Neural cell (in vitro differentiated cells): ENCODE measurements at regions not wholly inside any gene's neighbourhood (a gene's known extent, or its start where the extent isn't known, plus 50 kb on each side); places are given as distances from the start of the nearest gene placed in this dataset.

ENCODE experiments used
- H2AFZ ChIP-seq: fragments of 200-600, 300-800 bp; sonication (generic), shearing (Covaris generic); 2 replicates; pipeline ENCODE4 v1.6.0; 2014; ENCODE audit warnings: low read depth, mild to moderate bottlenecking, antibody characterized with exemption, low read length, moderate library complexity
- H3F3A ChIP-seq: fragments of 200-600 bp; shearing (Covaris generic); 2 replicates; pipeline ENCODE4 v1.6.1; 2016; ENCODE audit warnings: mild to moderate bottlenecking, moderate library complexity, mixed read lengths, antibody characterized with exemption, low read length; ENCODE audit not compliant: insufficient read depth, poor library complexity, severe bottlenecking
- H3K27ac ChIP-seq: fragments of 200-600, 300-800 bp; sonication (generic), shearing (Covaris generic); 2 replicates; pipeline ENCODE4 v1.5.1; 2014; ENCODE audit warnings: mild to moderate bottlenecking, low read length, moderate library complexity
- H3K27me3 ChIP-seq: fragments of 300-800, 200-600 bp; sonication (generic), shearing (Covaris generic); 2 replicates; pipeline ENCODE4 v1.6.0; 2014; ENCODE audit warnings: mild to moderate bottlenecking, low read depth, low read length, moderate library complexity; ENCODE audit not compliant: insufficient read depth
- H3K36me3 ChIP-seq: fragments of 300-800, 200-600 bp; sonication (generic), shearing (Covaris generic); 2 replicates; pipeline ENCODE4 v1.5.1; 2014; ENCODE audit warnings: mild to moderate bottlenecking, antibody characterized with exemption, low read length, moderate library complexity; ENCODE audit not compliant: insufficient read depth
- H3K4me2 ChIP-seq: fragments of 300-800, 200-600 bp; sonication (generic), shearing (Covaris generic); 2 replicates; pipeline ENCODE4 v1.6.0; 2014; ENCODE audit warnings: mild to moderate bottlenecking, low read length
- H3K4me3 ChIP-seq: fragments of 300-800, 200-600 bp; sonication (generic), shearing (Covaris generic); 2 replicates; pipeline ENCODE4 v1.5.1; 2014; ENCODE audit warnings: mild to moderate bottlenecking, low read length, moderate library complexity
- H3K79me2 ChIP-seq: fragments of 200-600 bp; shearing (Covaris generic); replicated peaks from 2 replicates; pipeline ENCODE4 v1.6.0; 2014; ENCODE audit warnings: mild to moderate bottlenecking, low read length, moderate library complexity; ENCODE audit not compliant: insufficient read depth
- H3K9ac ChIP-seq: fragments of 300-800, 200-600 bp; sonication (generic), shearing (Covaris generic); 2 replicates; pipeline ENCODE4 v1.6.1; 2016; ENCODE audit warnings: mild to moderate bottlenecking, low read length, mixed read lengths
- H3K9me2 ChIP-seq: fragments of 200-600 bp; shearing (Covaris generic); 2 replicates; pipeline ENCODE4 v1.6.1; 2016; ENCODE audit warnings: mild to moderate bottlenecking, low read length, mixed read lengths; ENCODE audit not compliant: insufficient read depth
- H3K9me3 ChIP-seq: fragments of 200-600, 300-800 bp; sonication (generic), shearing (Covaris generic); 2 replicates; pipeline ENCODE4 v1.6.1; 2016; ENCODE audit warnings: mild to moderate bottlenecking, mixed run types, low read length, moderate library complexity, mixed read lengths
- H4K20me1 ChIP-seq: fragments of 200-600 bp; shearing (Covaris generic); 2 replicates; pipeline ENCODE4 v1.6.1; 2016; ENCODE audit warnings: mild to moderate bottlenecking, mixed run types; ENCODE audit not compliant: insufficient read depth
- CTCF ChIP-seq: fragments of 450-650 bp; IDR thresholded peaks from 2 replicates; pipeline ENCODE4 v1.5.1; 2014; ENCODE audit warnings: antibody characterized with exemption, mild to moderate bottlenecking, moderate library complexity; ENCODE audit not compliant: poor library complexity, severe bottlenecking
- EP300 ChIP-seq: fragments of 450-650 bp; conservative IDR thresholded peaks from 2 replicates; pipeline ENCODE4 v1.6.1; 2014; ENCODE audit warnings: antibody characterized with exemption, mild to moderate bottlenecking, moderate library complexity; ENCODE audit not compliant: poor library complexity, severe bottlenecking
- EZH2 ChIP-seq: fragments of 200-600, 300-800 bp; shearing (Covaris generic), sonication (generic); IDR thresholded peaks from 2 replicates; pipeline ENCODE4 v1.6.1; 2014; ENCODE audit warnings: antibody characterized with exemption, low read length, borderline replicate concordance, mild to moderate bottlenecking; ENCODE audit not compliant: insufficient read depth, poor library complexity, severe bottlenecking
- MXI1 ChIP-seq: fragments of 450-650 bp; conservative IDR thresholded peaks from 2 replicates; pipeline ENCODE4 v1.6.1; 2014; ENCODE audit warnings: antibody characterized with exemption, mild to moderate bottlenecking; ENCODE audit not compliant: poor library complexity, severe bottlenecking
- POLR2AphosphoS5 ChIP-seq: IDR thresholded peaks from 2 replicates; pipeline ENCODE4 v1.6.1; 2012
- RAD21 ChIP-seq: fragments of 450-650 bp; conservative IDR thresholded peaks from 2 replicates; pipeline ENCODE4 v1.6.1; 2014; ENCODE audit warnings: antibody characterized with exemption, mild to moderate bottlenecking, moderate library complexity
- REST ChIP-seq: IDR thresholded peaks from 2 replicates; pipeline ENCODE4 v1.6.1; 2012; ENCODE audit warnings: borderline replicate concordance
- SMC3 ChIP-seq: fragments of 450-650 bp; conservative IDR thresholded peaks from 2 replicates; pipeline ENCODE4 v1.6.1; 2014; ENCODE audit warnings: antibody characterized with exemption, mild to moderate bottlenecking, moderate library complexity; ENCODE audit not compliant: poor library complexity
- TAF1 ChIP-seq: IDR thresholded peaks from 2 replicates; pipeline ENCODE4 v1.6.1; 2012; ENCODE audit warnings: low read depth

GRCh38 chr5:18523380-18523779 lies 889.1 kb downstream of the TAF11L14 start:
- TF ChIP-seq CTCF (no peak), RAD21 (no peak), REST (no peak), SMC3 (no peak), EZH2 (no peak), MXI1 (no peak), TAF1 (no peak), POLR2AphosphoS5 (no peak), EP300 (no peak)
- Histone ChIP-seq H3K4me3 (no peak overlapping the region), H3F3A (no peaks in the 10 kb centered on the region), H3K9me3 (no peaks in the 10 kb centered on the region), H2AFZ (no peak overlapping the region), H3K9ac (no peak overlapping the region), H3K4me2 (no peak overlapping the region), H3K9me2 (no peaks in the 10 kb centered on the region), H3K27ac (no peak overlapping the region), H3K36me3 (no peaks in the 10 kb centered on the region), H3K27me3 (no peaks in the 10 kb centered on the region), H4K20me1 (no peaks in the 10 kb centered on the region), H3K79me2 (no peaks in the 10 kb centered on the region)

DNA sequence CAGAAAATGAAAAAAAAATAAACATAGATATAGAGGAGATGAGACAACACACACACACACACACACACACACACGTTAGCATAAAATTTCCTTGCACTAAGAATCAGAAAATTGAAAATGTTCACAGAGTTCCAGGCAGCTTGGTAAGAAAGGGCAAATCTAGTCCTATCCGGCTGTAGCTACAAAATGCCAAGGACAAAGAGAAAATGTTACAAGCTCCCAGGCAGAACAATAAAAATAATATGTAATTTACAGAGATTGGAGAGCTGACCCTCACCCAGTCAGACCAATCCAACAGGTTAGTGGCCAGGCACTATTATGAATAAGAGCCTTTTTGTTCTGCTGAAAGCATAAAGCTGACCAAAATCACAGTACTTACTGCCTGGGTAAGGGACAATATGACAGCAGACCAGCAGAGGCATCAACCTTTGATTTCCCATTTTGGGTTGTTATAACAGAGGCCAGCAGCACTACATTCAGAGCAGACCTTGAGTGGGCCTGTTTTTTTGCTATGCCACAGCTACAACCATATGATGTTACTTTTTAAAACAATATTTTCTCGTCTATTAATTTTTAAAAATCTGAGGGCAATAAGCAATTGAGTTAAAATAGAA lies 892.6 kb downstream of the TAF11L14 start:
- Histone ChIP-seq H3K27ac (no peak overlapping the region), H3K79me2 (no peaks in the 10 kb centered on the region), H4K20me1 (no peaks in the 10 kb centered on the region), H3K9me2 (no peaks in the 10 kb centered on the region), H3K9me3 (no peaks in the 10 kb centered on the region), H3F3A (no peaks in the 10 kb centered on the region), H3K4me3 (no peak overlapping the region), H3K9ac (no peak overlapping the region), H2AFZ (no peak overlapping the region), H3K4me2 (no peak overlapping the region), H3K36me3 (no peaks in the 10 kb centered on the region), H3K27me3 (no peaks in the 10 kb centered on the region)
- TF ChIP-seq POLR2AphosphoS5 (no peak), CTCF (no peak), TAF1 (no peak), SMC3 (no peak), RAD21 (no peak), MXI1 (no peak), EP300 (no peak), EZH2 (no peak), REST (no peak)
